Epithelial cell of proximal tubule (primary cell): ENCODE measurements at regions not wholly inside any gene's neighbourhood (a gene's known extent, or its start where the extent isn't known, plus 50 kb on each side); places are given as distances from the start of the nearest gene placed in this dataset.

Experiments
- DNase-seq: peaks from one replicate; pipeline ENCODE4 v3.0.0-alpha.2; 2011; ENCODE audit warnings: low read depth
- H3K4me3 ChIP-seq: 2 replicates; pipeline ENCODE4 v1.5.1; 2011; ENCODE audit warnings: low read depth, mild to moderate bottlenecking, low read length
- TF ChIP-seq, protein P1 (sequence below): conservative IDR thresholded peaks from 2 replicates; pipeline ENCODE4 v1.5.1; 2012; ENCODE audit warnings: low read depth, mild to moderate bottlenecking, low read length

DNA sequence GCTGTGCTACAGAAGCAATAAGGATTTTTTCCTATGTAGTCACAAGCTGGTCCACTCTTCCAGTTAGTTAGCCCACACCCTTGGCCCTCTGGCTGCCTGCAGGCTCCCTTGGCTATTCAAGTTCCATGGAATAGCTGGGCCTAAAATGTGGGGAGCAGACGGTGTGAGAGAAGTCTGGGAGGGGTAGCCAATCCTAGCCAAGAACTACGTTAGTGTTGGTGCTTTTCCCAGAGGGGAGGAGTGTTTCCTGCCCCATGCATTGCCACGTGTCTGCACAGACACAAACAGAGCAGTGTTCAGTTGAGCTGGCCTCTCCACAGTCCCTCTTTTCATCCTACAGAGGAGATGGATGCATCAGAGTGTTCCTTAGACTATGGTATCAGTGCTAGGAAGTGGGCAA, 59.0 kb upstream of the IPO9 start:
- TF ChIP-seq, protein P1, sequence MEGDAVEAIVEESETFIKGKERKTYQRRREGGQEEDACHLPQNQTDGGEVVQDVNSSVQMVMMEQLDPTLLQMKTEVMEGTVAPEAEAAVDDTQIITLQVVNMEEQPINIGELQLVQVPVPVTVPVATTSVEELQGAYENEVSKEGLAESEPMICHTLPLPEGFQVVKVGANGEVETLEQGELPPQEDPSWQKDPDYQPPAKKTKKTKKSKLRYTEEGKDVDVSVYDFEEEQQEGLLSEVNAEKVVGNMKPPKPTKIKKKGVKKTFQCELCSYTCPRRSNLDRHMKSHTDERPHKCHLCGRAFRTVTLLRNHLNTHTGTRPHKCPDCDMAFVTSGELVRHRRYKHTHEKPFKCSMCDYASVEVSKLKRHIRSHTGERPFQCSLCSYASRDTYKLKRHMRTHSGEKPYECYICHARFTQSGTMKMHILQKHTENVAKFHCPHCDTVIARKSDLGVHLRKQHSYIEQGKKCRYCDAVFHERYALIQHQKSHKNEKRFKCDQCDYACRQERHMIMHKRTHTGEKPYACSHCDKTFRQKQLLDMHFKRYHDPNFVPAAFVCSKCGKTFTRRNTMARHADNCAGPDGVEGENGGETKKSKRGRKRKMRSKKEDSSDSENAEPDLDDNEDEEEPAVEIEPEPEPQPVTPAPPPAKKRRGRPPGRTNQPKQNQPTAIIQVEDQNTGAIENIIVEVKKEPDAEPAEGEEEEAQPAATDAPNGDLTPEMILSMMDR, result no peak
- H3K4me3 ChIP-seq, result no peak overlapping the region
- no peak for DNase-seq

DNA sequence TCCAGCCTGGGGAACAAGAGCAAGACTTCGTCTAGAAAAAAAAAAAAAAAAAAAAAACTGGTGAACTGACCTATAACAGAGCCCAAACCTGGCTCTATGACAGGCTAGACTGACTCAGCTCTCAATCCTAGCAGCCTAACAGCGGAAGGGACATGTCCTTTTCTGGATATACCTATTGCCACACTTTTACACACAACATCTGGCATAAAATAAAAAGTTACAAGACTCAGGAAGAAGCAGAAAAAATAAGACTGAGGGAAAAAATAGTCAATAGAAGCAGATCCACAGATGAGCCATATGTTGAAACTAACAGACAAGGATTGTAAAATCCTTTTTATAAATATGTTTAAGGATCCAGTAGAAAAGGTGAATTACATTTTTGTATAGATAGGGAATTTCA, 57.5 kb upstream of the IPO9 start:
- H3K4me3 ChIP-seq, result no peak overlapping the region
- TF ChIP-seq, protein P1, result no peak
- no peak for DNase-seq

DNA sequence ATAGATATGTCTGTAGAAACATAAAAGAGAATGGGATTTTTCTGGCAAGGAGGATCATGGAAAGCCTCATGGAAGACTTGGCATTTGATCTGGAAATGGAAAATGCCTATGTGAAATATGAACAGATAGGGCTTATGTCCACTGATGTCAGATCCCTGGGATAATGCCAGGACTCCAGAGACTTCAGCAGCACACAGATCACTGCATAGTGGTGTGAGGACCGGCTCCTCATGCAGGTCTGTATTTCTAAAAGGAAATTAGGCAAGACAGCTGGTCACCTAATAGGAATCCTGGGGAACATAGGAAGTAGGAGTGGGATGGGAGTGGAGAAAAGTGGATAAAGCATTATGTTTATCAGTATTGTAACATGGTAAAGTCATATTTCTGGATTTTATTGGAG, 56.8 kb upstream of the IPO9 start:
- TF ChIP-seq, protein P1, result no peak
- DNase-seq, result no peak
- H3K4me3 ChIP-seq, result no peak overlapping the region

DNA sequence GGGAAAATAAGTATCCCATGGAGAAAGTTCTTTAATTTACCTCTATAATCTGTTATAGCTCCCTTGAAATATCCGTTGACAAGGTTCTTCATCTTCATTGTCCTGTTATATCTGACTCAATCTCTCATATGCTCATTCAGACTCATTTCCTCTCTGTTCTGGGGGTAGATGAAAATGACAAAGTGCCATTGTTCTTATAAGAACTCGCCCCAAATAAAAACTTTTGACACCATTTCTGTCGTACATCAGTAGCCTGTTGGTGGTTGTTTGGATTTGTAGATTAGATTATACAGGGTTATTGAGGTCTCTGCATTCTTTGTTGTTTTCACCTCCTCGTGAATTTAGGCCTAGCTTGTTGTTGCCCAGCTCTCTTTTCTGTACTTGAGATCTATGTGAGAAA, 55.2 kb upstream of the IPO9 start:
- TF ChIP-seq, protein P1, result no peak

DNA sequence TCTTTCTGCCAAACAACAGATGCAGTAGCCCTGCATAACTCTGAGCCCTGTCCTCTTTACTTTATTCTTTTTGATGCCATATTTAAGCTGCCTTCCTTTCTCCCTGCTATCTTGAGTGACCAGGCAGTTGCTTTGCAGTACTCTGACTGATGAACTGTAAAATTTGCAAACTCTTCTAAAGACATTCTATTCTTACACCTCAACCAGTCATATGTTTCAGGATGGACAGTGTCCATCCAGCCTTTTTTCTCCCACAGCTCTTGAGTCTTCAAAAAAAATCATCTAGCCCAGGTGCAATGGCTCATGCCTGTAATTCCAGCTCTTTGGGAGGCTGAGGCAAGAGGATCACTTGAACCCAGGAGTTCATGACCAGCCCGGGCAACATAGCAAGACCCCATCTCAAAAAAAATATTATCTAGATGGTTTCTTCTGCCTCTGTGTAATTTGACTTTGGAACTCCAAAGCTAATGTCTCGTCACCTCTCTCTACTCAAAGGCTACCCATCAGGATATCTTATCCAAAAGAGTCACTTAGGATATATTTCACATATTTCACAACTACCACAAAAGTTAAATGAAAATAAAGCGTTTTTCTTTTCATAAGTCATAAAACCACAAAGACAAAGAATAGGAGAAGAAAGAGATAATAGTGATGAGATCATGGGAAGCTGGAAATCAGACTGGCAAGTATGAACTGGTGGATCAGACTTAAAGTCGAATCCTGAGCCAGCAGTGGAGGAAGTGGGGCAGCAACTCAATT, 54.6 kb upstream of the IPO9 start:
- DNase-seq, result no peak
- H3K4me3 ChIP-seq, result no peak overlapping the region
- TF ChIP-seq, protein P1, result no peak

More for the DNA sequence above, 55.2 kb upstream of the IPO9 start:
- DNase-seq, result no peak
- H3K4me3 ChIP-seq, result no peak overlapping the region

DNA sequence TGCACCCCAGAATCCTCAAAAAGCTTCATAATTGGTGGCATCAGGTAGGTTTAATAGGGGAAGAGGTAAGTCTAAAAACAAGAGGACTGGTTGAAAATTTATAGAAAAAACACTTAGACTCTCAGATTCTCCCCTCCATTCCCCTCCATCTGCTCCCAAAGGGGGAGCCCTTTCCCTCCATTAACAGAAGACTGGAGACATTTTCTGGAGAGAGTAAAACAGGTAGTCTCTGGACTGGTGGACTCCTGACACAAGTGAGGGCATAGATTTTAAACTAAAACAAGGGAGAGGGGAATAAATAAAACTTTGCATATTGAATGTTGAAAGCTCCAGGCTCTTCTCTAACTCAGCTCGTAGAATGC, 54.0 kb upstream of the IPO9 start:
- DNase-seq, result no peak
- TF ChIP-seq, protein P1, result no peak
- H3K4me3 ChIP-seq, result no peak overlapping the region

DNA sequence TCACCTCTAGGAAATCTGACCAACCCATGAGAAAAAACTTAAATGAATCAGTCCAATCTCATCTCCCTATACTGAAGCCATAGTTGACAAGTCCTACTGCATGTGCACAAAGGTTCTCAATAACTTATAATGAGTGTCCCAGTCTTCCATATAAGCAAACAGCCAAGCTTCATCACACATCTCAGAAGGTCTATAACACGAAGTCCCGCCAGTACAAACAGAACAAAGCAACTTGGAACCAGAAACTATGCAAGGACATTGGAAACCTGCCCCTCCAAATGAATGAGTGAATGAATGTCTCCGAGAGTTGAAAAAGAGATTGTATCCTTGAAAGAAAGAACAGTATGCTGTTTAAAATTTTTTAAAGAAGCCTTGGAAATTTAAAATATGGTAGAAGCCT, 53.6 kb upstream of the IPO9 start:
- H3K4me3 ChIP-seq, result no peak overlapping the region
- TF ChIP-seq, protein P1, result no peak
- no peak for DNase-seq
